OCI-LY1 (cell line): ENCODE measurements at regions not wholly inside any gene's neighbourhood (a gene's known extent, or its start where the extent isn't known, plus 50 kb on each side); places are given as distances from the start of the nearest gene placed in this dataset.

ENCODE experiments used
- H2AFZ ChIP-seq: fragments of 200-600 bp; sonication (generic), shearing (Covaris generic); 2 replicates; pipeline ENCODE4 v1.6.0; 2014; ENCODE audit warnings: antibody characterized with exemption, mild to moderate bottlenecking, low read length
- H3F3A ChIP-seq: fragments of 200-600 bp; sonication (generic), shearing (Covaris generic); 2 replicates; pipeline ENCODE4 v1.6.0; 2014; ENCODE audit warnings: mild to moderate bottlenecking, antibody characterized with exemption, low read length, moderate library complexity; ENCODE audit not compliant: insufficient read depth
- H3K27ac ChIP-seq: fragments of 200-600 bp; sonication (generic); 2 replicates; pipeline ENCODE4 v1.5.1; 2014; ENCODE audit warnings: low read length, mixed run types, mild to moderate bottlenecking, low read depth; ENCODE audit not compliant: poor library complexity, severe bottlenecking
- H3K27me3 ChIP-seq: fragments of 200-600 bp; sonication (generic); 2 replicates; pipeline ENCODE4 v1.6.0; 2014; ENCODE audit warnings: antibody characterized with exemption, mild to moderate bottlenecking, low read length, moderate library complexity; ENCODE audit not compliant: insufficient read depth
- H3K36me3 ChIP-seq: fragments of 200-600 bp; sonication (generic); 2 replicates; pipeline ENCODE4 v1.6.1; 2014; ENCODE audit warnings: mild to moderate bottlenecking, antibody characterized with exemption, low read length, moderate library complexity, mixed read lengths; ENCODE audit not compliant: insufficient read depth
- H3K4me1 ChIP-seq: fragments of 200-600 bp; sonication (generic); 2 replicates; pipeline ENCODE4 v1.5.1; 2014; ENCODE audit warnings: mild to moderate bottlenecking, low read length, moderate library complexity; ENCODE audit not compliant: insufficient read depth, severe bottlenecking
- H3K4me2 ChIP-seq: fragments of 200-600 bp; sonication (generic), shearing (Covaris generic); 2 replicates; pipeline ENCODE4 v1.6.1; 2014; ENCODE audit warnings: low read length
- H3K4me3 ChIP-seq: fragments of 200-600 bp; sonication (generic); 2 replicates; pipeline ENCODE4 v1.5.1; 2014; ENCODE audit warnings: low read length, low read depth, mild to moderate bottlenecking, mixed read lengths; ENCODE audit not compliant: poor library complexity, severe bottlenecking
- H3K79me2 ChIP-seq: fragments of 200-600 bp; shearing (Covaris generic); 2 replicates; pipeline ENCODE4 v1.6.1; 2016; ENCODE audit warnings: mixed run types, low read length, mixed read lengths; ENCODE audit not compliant: insufficient read depth
- H3K9ac ChIP-seq: fragments of 200-600 bp; sonication (generic), shearing (Covaris generic); 2 replicates; pipeline ENCODE4 v1.6.1; 2014; ENCODE audit warnings: mild to moderate bottlenecking, low read length, mixed read lengths
- H3K9me2 ChIP-seq: fragments of 200-600 bp; sonication (generic), shearing (Covaris generic); 2 replicates; pipeline ENCODE4 v1.6.1; 2014; ENCODE audit warnings: low read depth, mild to moderate bottlenecking, low read length, mixed read lengths
- H3K9me3 ChIP-seq: fragments of 200-600 bp; shearing (Covaris generic); 2 replicates; pipeline ENCODE4 v1.6.1; 2014; ENCODE audit warnings: low read length, mixed read lengths
- H4K20me1 ChIP-seq: fragments of 200-600 bp; sonication (generic), shearing (Covaris generic); 2 replicates; pipeline ENCODE4 v1.6.0; 2016; ENCODE audit warnings: mild to moderate bottlenecking, low read length; ENCODE audit not compliant: insufficient read depth
- CTCF ChIP-seq: fragments of 200-600 bp; sonication (generic), shearing (Covaris generic); IDR thresholded peaks from 2 replicates; pipeline ENCODE4 v1.5.1; 2017; ENCODE audit warnings: mild to moderate bottlenecking, antibody characterized with exemption, low read length, moderate library complexity, mixed read lengths
- EZH2 ChIP-seq: fragments of 200-600 bp; sonication (generic), shearing (Covaris generic); IDR thresholded peaks from 2 replicates; pipeline ENCODE4 v1.8.0; 2017; ENCODE audit warnings: borderline replicate concordance, mixed run types, mild to moderate bottlenecking, antibody characterized with exemption, low read length, moderate library complexity, mixed read lengths

GRCh38 chr2:207252979-207253645 lies 87.4 kb upstream of the KLF7 start:
- Histone ChIP-seq H3K9ac (no peak overlapping the region), H3K27ac (no peak overlapping the region), H3K79me2 (no peaks in the 10 kb centered on the region), H2AFZ (no peak overlapping the region), H3K27me3 (no peaks in the 10 kb centered on the region), H3K9me2 (no peaks in the 10 kb centered on the region), H3K4me3 (no peak overlapping the region), H3K4me1 (no peaks in the 10 kb centered on the region), H4K20me1 (no peaks in the 10 kb centered on the region), H3F3A (no peaks in the 10 kb centered on the region), H3K36me3 (no peaks in the 10 kb centered on the region), H3K4me2 (no peak overlapping the region), H3K9me3 (no peaks in the 10 kb centered on the region)
- TF ChIP-seq CTCF (no peak), EZH2 (no peak)

GRCh38 chr2:207253666-207254345 lies 88.1 kb upstream of the KLF7 start:
- Histone ChIP-seq H3K79me2 (no peaks in the 10 kb centered on the region), H3K27me3 (no peaks in the 10 kb centered on the region), H3F3A (no peaks in the 10 kb centered on the region), H3K9ac (no peak overlapping the region), H3K9me2 (no peaks in the 10 kb centered on the region), H2AFZ (no peak overlapping the region), H3K4me3 (no peak overlapping the region), H3K4me2 (no peak overlapping the region), H3K4me1 (no peaks in the 10 kb centered on the region), H4K20me1 (no peaks in the 10 kb centered on the region), H3K9me3 (no peaks in the 10 kb centered on the region), H3K36me3 (no peaks in the 10 kb centered on the region), H3K27ac (no peak overlapping the region)
- TF ChIP-seq EZH2 (no peak), CTCF (no peak)

- Histone ChIP-seq H3K9me3 (no peaks in the 10 kb centered on the region), H4K20me1 (no peaks in the 10 kb centered on the region), H3F3A (no peaks in the 10 kb centered on the region), H3K4me3 (no peak overlapping the region), H3K27ac (no peak overlapping the region), H3K4me2 (no peak overlapping the region), H2AFZ (no peak overlapping the region), H3K36me3 (no peaks in the 10 kb centered on the region), H3K9me2 (no peaks in the 10 kb centered on the region), H3K79me2 (no peaks in the 10 kb centered on the region), H3K4me1 (no peaks in the 10 kb centered on the region), H3K27me3 (no peaks in the 10 kb centered on the region), H3K9ac (no peak overlapping the region)
- TF ChIP-seq CTCF (no peak), EZH2 (no peak)
Observed at GRCh38 chr2:207254591-207255464, 89.1 kb upstream of the KLF7 start.
